ENCODE measurements at regions not wholly inside any gene's neighbourhood (a gene's known extent, or its start where the extent isn't known, plus 50 kb on each side); places are given as distances from the start of the nearest gene placed in this dataset.
"Not testable (repeated sequence)": the region's sequence is repeated elsewhere in the genome, so short reads cannot be mapped to it uniquely, and the experiment has no call there.

- H3K4me3 ChIP-seq (ENCODE audit: low read depth, low read length), result no peak overlapping the region
- TF ChIP-seq, protein P1, sequence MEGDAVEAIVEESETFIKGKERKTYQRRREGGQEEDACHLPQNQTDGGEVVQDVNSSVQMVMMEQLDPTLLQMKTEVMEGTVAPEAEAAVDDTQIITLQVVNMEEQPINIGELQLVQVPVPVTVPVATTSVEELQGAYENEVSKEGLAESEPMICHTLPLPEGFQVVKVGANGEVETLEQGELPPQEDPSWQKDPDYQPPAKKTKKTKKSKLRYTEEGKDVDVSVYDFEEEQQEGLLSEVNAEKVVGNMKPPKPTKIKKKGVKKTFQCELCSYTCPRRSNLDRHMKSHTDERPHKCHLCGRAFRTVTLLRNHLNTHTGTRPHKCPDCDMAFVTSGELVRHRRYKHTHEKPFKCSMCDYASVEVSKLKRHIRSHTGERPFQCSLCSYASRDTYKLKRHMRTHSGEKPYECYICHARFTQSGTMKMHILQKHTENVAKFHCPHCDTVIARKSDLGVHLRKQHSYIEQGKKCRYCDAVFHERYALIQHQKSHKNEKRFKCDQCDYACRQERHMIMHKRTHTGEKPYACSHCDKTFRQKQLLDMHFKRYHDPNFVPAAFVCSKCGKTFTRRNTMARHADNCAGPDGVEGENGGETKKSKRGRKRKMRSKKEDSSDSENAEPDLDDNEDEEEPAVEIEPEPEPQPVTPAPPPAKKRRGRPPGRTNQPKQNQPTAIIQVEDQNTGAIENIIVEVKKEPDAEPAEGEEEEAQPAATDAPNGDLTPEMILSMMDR (IDR thresholded peaks at IDR 0.05; ENCODE audit: borderline replicate concordance, insufficient read depth, low read depth, low read length), result peak; percentile 75
Observed at GRCh38 chr1:147389532-147390184, 147.2 kb downstream of the CHD1L start.

DNA sequence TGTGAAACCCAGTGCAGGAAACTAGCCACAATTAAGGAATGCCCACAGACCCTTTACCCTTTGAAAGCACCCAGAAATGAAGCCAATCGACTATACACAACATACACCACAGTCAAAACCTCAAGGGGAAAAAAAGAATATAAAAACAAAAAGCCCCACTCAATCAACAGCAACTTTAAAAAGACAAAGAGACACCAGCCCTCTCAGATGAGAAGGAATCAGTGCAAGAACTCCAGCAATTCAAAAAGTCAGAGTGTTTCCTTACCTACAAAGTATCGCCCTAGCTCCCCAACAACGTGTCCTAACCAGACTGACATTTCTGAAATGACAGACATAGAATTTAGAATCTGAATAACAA, 147.7 kb downstream of the CHD1L start:
- no peak overlapping the region for H3K4me3 ChIP-seq (ENCODE audit: low read depth, low read length)
- TF ChIP-seq, protein P1 (IDR thresholded peaks at IDR 0.05; ENCODE audit: borderline replicate concordance, insufficient read depth, low read depth, low read length), result no peak

DNA sequence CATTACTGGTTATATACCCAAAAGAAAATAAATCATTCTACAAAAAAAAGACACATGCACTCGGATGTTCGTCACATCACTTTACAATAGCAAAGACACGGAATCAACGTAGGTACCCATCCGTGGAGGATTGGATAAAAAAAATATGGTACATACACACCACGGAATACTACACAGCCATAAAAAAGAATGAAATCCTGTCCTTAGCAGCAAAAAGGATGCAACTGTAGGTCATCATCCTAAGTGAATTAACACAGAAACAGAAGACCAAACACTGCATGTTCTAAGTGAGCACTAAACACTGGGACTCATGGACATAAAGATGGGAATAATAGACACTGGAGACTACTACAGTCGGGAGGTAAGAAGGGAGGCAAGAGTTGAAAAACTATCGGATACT, 148.6 kb downstream of the CHD1L start:
- TF ChIP-seq, protein P1 (IDR thresholded peaks at IDR 0.05; ENCODE audit: borderline replicate concordance, insufficient read depth, low read depth, low read length), result no peak
- no peak overlapping the region for H3K4me3 ChIP-seq (ENCODE audit: low read depth, low read length)

- H3K4me3 ChIP-seq (ENCODE audit: low read depth, low read length), result not testable (repeated sequence)
Observed at GRCh38 chr1:147402326-147403045, 138.8 kb upstream of the BCL9 start.

- not testable (repeated sequence) for H3K4me3 ChIP-seq (ENCODE audit: low read depth, low read length)
Observed at GRCh38 chr1:147404344-147404743, 137.0 kb upstream of the BCL9 start.

DNA sequence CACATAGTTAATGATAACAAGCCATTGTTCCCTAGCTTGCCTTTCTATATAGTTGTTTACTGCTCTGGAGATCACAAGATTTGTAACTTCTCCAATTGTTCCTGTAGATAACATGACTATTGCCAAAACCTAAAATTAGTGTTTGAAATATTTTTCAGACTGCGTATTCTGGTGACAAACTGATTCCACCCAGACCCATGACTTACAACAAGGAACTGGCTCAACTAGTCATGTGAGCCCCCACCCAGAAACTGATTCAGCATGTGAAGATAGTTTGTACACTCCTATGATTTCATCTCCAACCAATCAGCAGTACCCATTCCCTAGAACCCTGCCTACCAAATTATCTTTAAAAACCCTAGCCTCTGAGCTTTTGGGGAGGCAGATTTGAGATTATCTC, 131.4 kb upstream of the BCL9 start:
- TF ChIP-seq, protein P1 (IDR thresholded peaks at IDR 0.05; ENCODE audit: borderline replicate concordance, insufficient read depth, low read depth, low read length), result no peak
- H3K4me3 ChIP-seq (ENCODE audit: low read depth, low read length), result no peak overlapping the region

DNA sequence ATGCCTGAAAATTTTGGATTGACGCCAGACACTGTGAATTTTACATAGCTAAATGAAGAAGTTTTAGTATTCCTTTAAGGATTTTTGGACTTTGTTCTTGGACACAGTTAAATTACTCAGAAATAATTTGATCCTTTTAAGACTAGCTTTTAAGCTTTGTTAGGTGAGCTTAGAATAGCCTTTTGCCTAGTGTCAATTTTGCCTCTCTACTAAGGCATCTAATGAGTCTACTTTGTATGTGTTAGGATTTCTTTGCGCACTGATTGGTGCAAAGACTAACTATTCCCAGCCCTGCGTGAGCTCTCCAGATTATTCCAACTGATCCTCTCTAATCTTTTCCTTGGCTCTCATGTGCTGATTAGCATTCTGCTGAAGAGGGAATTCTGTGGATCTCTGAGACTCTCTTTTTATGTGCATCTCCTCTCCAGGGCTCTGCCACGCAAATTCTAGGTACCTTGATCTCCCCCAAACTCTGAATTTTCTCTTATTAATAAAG, 128.1 kb upstream of the BCL9 start:
- TF ChIP-seq, protein P1 (IDR thresholded peaks at IDR 0.05; ENCODE audit: borderline replicate concordance, insufficient read depth, low read depth, low read length), result no peak
- no peak overlapping the region for H3K4me3 ChIP-seq (ENCODE audit: low read depth, low read length)

GRCh38 chr1:147414505-147415163, 126.7 kb upstream of the BCL9 start:
- H3K4me3 ChIP-seq (ENCODE audit: low read depth, low read length), result no peak overlapping the region
- TF ChIP-seq, protein P1 (IDR thresholded peaks at IDR 0.05; ENCODE audit: borderline replicate concordance, insufficient read depth, low read depth, low read length), result no peak
